HEK293T (cell line): ENCODE measurements at regions not wholly inside any gene's neighbourhood (a gene's known extent, or its start where the extent isn't known, plus 50 kb on each side); places are given as distances from the start of the nearest gene placed in this dataset.

ENCODE experiments used
- BHLHE40 ChIP-seq: fragments of 450-650 bp; IDR thresholded peaks from 2 replicates; pipeline ENCODE4 v1.6.1; 2016; ENCODE audit warnings: mild to moderate bottlenecking, moderate library complexity, borderline replicate concordance
- FOXA1 ChIP-seq: fragments of 450-650 bp; IDR thresholded peaks from 2 replicates; pipeline ENCODE4 v1.6.1; 2016; ENCODE audit warnings: mild to moderate bottlenecking
- PKNOX1 ChIP-seq: fragments of 450-650 bp; IDR thresholded peaks from 2 replicates; pipeline ENCODE4 v1.6.1; 2016
- TARDBP ChIP-seq: fragments of 450-650 bp; IDR thresholded peaks from 2 replicates; pipeline ENCODE4 v1.6.1; 2016

DNA sequence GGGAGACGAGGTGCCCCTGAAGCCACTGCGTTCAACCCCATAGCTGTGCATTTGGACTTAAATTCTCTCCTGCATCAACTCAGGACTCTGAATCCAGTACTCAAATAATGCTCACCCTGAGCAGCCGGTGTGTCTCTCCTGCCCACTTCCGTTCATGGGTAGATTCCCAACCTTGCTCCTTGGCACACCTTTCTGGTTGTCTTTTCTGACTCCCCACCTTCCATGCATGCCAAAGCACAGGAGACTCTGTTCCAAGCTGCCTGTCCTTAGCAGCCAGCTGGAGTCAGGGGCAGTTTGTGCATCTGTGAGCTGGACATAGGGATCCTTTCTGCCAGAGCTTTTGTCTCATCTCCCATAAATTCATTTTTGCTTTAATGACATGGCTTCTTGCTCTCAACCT lies 1242.5 kb downstream of the TBC1D22A start:
- no peak for TF ChIP-seq FOXA1
- no peak for TF ChIP-seq TARDBP
- no peak for TF ChIP-seq BHLHE40
- TF ChIP-seq PKNOX1: no peak
